HL-60 (cell line): ENCODE measurements at regions not wholly inside any gene's neighbourhood (a gene's known extent, or its start where the extent isn't known, plus 50 kb on each side); places are given as distances from the start of the nearest gene placed in this dataset.

Experiments used
- CTCF ChIP-seq: IDR thresholded peaks from one replicate; pipeline ENCODE4 v1.5.1; 2011; ENCODE audit warnings: low read length, control low read depth, inconsistent platforms; ENCODE audit not compliant: insufficient read depth
- GABPA ChIP-seq: IDR thresholded peaks from 2 replicates; pipeline ENCODE4 v1.6.1; 2012; ENCODE audit warnings: low read depth
- POLR2AphosphoS5 ChIP-seq: IDR thresholded peaks from 2 replicates; pipeline ENCODE4 v1.6.1; 2012; ENCODE audit warnings: low read depth
- SPI1 ChIP-seq: IDR thresholded peaks from 2 replicates; pipeline ENCODE4 v1.6.1; 2012; ENCODE audit warnings: low read depth, mild to moderate bottlenecking, borderline replicate concordance

DNA sequence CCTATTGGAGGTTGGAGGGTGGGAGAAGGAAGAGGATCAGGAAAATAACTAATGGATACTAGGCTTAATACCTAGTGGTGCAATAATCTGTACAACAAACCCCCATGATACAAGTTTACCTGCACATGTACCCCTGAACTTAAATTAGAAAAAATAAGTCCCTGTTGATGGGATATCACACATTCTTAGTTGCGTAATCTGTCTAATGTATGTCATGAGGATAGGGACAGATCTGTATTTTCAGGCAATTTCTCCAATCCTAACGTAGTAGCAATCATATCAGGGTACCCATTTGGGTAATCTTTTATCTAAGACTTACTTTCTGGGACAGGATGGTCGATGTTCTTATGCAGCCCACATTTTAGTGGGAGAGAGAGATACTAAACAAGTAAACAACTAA is 239.1 kb upstream of the AZI2 start:
- no peak for TF ChIP-seq CTCF
- no peak for TF ChIP-seq POLR2AphosphoS5
- TF ChIP-seq GABPA, result no peak
- no peak for TF ChIP-seq SPI1
